CD4-positive, CD25-positive, alpha-beta regulatory T cell (primary cell): ENCODE measurements at regions not wholly inside any gene's neighbourhood (a gene's known extent, or its start where the extent isn't known, plus 50 kb on each side); places are given as distances from the start of the nearest gene placed in this dataset.
A peak's percentile ranks its signal among the peaks of the same experiment; 100 is the strongest.

Source experiments
- ATAC-seq, 2 donors: fragments of 150-1000 bp; cut with Tn5 transposase; one replicate each; pipeline ENCODE4 v1.10.0; 2021; ENCODE audit warnings: low read depth in 2 of 2, moderate number of reproducible peaks in 2 of 2, moderate library complexity in 1 of 2
- DNase-seq, 3 donors: peaks; one replicate each; pipeline versions ENCODE4 v3.0.0 to v3.0.0-alpha.2; 2012 to 2022; ENCODE audit warnings: mixed read lengths in 1 of 3
- H3K27ac ChIP-seq: one replicate; pipeline ENCODE4 v1.7.0; 2013; ENCODE audit warnings: mild to moderate bottlenecking, low read length; ENCODE audit not compliant: insufficient read depth, poor library complexity, severe bottlenecking
- H3K27me3 ChIP-seq: one replicate; pipeline ENCODE4 v1.7.0; 2013; ENCODE audit warnings: low read length; ENCODE audit not compliant: control insufficient read depth, insufficient read depth
- H3K36me3 ChIP-seq: one replicate; pipeline ENCODE4 v1.7.0; 2013; ENCODE audit warnings: mild to moderate bottlenecking, low read length, moderate library complexity; ENCODE audit not compliant: control insufficient read depth, insufficient read depth
- H3K4me1 ChIP-seq: 2 replicates; pipeline ENCODE4 v1.7.0; 2013; ENCODE audit warnings: mild to moderate bottlenecking, low read length; ENCODE audit not compliant: insufficient read depth, control insufficient read depth, poor library complexity, severe bottlenecking
- H3K4me3 ChIP-seq: one replicate; pipeline ENCODE4 v1.7.0; 2013; ENCODE audit warnings: low read depth, mild to moderate bottlenecking, low read length, moderate library complexity
- H3K9me3 ChIP-seq, 2 experiments: 1 replicate in 1 of 2; 2 replicates in 1 of 2; pipeline ENCODE4 v1.7.0; 2013; ENCODE audit warnings: low read length in 2 of 2, mild to moderate bottlenecking in 1 of 2, moderate library complexity in 1 of 2; ENCODE audit not compliant: control insufficient read depth in 2 of 2
- H3K27ac Mint-ChIP-seq, 3 donors: one replicate each; pipeline ENCODE4 v1.8.0; 2020 to 2022; ENCODE audit warnings: mild to moderate bottlenecking in 3 of 3, mixed read lengths in 3 of 3, moderate library complexity in 2 of 3
- H3K27me3 Mint-ChIP-seq: one replicate; pipeline ENCODE4 v1.8.0; 2022; ENCODE audit warnings: mild to moderate bottlenecking, mixed read lengths
- H3K36me3 Mint-ChIP-seq: one replicate; pipeline ENCODE4 v1.8.0; 2020; ENCODE audit warnings: mixed read lengths
- H3K4me1 Mint-ChIP-seq, 4 donors: one replicate each; pipeline ENCODE4 v1.8.0; 2020 to 2022; ENCODE audit warnings: mixed read lengths in 4 of 4, mild to moderate bottlenecking in 1 of 4
- H3K4me3 Mint-ChIP-seq, 4 donors: one replicate each; pipeline ENCODE4 v1.8.0; 2020 to 2022; ENCODE audit warnings: mild to moderate bottlenecking in 4 of 4, mixed read lengths in 4 of 4, moderate library complexity in 3 of 4
- H3K9me3 Mint-ChIP-seq, 7 donors: one replicate each; pipeline ENCODE4 v1.8.0; 2020 to 2022; ENCODE audit warnings: mixed read lengths in 7 of 7, mild to moderate bottlenecking in 3 of 7, moderate library complexity in 2 of 7

DNA sequence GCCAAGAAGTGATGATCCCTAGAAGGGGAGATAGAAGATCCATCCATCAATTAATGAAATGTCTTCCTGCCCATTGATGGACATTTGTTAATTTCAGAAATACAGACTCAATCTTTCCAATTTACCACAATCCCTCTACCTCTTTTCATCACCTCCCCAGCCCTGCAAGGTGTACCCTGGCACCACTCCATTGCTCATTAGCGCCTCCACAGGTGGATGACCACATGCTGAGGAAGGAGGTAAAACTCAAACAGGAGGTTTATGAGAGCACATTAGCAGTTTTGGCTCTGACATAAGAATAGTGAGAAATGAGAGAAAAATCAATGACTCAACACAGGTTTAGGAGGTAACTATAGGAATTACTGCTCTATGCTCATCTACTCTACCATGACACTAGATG, 208.0 kb downstream of the C1D start:
- peaks cover 0 to 2% (median 0%) of the 10 kb centered on the region in 7 donors for H3K9me3 Mint-ChIP-seq
- H3K27me3 Mint-ChIP-seq: peaks cover 8% of the 10 kb centered on the region
- Histone ChIP-seq H3K4me1 (no peaks in the 10 kb centered on the region), H3K27ac (no peak overlapping the region), H3K36me3 (no peaks in the 10 kb centered on the region), H3K9me3 (no peaks in the 10 kb centered on the region), H3K4me3 (no peak overlapping the region), H3K27me3 (peaks cover 2% of the 10 kb centered on the region)
- no peaks in the 10 kb centered on the region for H3K36me3 Mint-ChIP-seq
- no peak overlapping the region for H3K4me3 Mint-ChIP-seq
- no peak overlapping the region for H3K27ac Mint-ChIP-seq
- no peak for DNase-seq
- ATAC-seq: no peak
- no peaks in the 10 kb centered on the region for H3K4me1 Mint-ChIP-seq

DNA sequence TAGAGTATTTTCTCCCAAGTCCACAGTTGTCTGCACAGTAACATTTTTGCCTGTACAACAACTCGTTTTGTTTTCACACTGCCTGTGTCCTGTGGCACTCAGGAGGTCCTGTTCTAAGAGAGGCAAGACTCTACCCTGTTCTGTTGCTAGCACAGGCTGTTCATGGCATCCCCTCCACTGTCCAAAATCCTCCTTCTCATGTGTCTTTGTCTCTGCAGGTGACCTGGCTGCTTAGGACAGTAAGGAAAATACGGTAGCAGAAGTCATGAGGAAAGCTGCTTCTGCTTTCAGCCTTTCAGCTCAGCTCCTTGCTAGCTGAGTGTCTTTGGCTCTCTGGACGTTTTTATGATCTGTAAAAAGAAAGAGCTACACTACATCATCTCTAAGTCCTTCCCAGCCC, 205.9 kb downstream of the C1D start:
- no peak for ATAC-seq

DNA sequence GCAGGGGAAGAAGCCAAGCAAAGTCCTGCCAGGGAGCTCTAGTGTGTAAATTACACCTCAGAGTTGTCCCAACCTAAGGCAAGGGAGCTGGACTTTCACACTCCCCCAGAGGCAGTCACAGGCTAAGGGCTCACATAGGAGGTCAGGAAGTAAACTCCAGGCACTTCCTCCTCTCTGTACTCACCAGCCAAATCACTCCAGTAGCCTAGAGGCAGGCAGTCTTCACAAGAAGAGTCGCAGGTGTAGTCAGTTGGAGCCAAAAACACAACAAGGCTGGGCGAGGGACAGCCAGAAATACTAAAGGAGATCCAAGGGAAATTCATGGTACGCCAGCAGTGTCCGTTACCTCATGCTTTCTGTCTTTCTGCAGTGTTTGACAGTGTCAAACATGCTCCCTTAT, 205.0 kb downstream of the C1D start:
- no peaks in the 10 kb centered on the region for H3K36me3 Mint-ChIP-seq
- Histone ChIP-seq H3K27me3 (peaks cover 2% of the 10 kb centered on the region), H3K9me3 (no peaks in the 10 kb centered on the region), H3K4me1 (no peaks in the 10 kb centered on the region), H3K36me3 (no peaks in the 10 kb centered on the region), H3K4me3 (no peak overlapping the region), H3K27ac (no peak overlapping the region)
- H3K4me1 Mint-ChIP-seq: no peaks in the 10 kb centered on the region
- ATAC-seq: no peak
- H3K9me3 Mint-ChIP-seq: no peaks in the 10 kb centered on the region
- H3K4me3 Mint-ChIP-seq: no peak overlapping the region
- no peak overlapping the region for H3K27ac Mint-ChIP-seq
- no peak for DNase-seq
- no peaks in the 10 kb centered on the region for H3K27me3 Mint-ChIP-seq

More for the DNA sequence above, 205.9 kb downstream of the C1D start:
- no peaks in the 10 kb centered on the region for H3K36me3 Mint-ChIP-seq
- Histone ChIP-seq H3K4me3 (no peak overlapping the region), H3K27me3 (peaks cover 2% of the 10 kb centered on the region), H3K27ac (no peak overlapping the region), H3K36me3 (no peaks in the 10 kb centered on the region), H3K9me3 (no peaks in the 10 kb centered on the region), H3K4me1 (no peaks in the 10 kb centered on the region)
- no peaks in the 10 kb centered on the region for H3K27me3 Mint-ChIP-seq
- no peak for DNase-seq
- H3K27ac Mint-ChIP-seq: no peak overlapping the region
- H3K9me3 Mint-ChIP-seq: no peaks in the 10 kb centered on the region
- no peak overlapping the region for H3K4me3 Mint-ChIP-seq
- no peaks in the 10 kb centered on the region for H3K4me1 Mint-ChIP-seq

DNA sequence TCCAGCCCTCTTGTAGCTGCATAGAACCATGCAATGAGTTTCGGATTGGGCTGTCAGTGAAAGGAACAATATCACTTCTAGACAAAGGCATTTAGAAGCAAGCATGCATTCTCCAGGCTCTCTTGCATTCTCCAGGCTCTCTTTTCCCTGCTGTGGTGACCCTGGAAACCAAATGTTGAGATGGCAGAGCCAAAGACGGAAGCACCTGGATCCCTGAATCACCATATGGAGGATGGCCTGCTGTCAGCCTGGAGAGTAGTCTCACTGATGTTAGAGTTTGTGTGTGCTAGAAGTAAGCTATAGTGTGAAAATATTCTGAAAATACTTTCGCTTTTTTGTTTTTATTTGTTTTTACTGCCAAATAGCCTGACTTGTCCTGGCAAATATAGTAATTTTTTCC, 203.9 kb downstream of the C1D start:
- Mint-ChIP-seq H3K27me3 (no peaks in the 10 kb centered on the region), H3K27ac (no peak overlapping the region), H3K4me3 (no peak overlapping the region), H3K4me1 (no peaks in the 10 kb centered on the region), H3K9me3 (no peaks in the 10 kb centered on the region), H3K36me3 (no peaks in the 10 kb centered on the region)
- H3K9me3 ChIP-seq: no peaks in the 10 kb centered on the region
- ATAC-seq (no peak), DNase-seq (no peak)
- H3K4me1 ChIP-seq: no peaks in the 10 kb centered on the region
- no peak overlapping the region for H3K27ac ChIP-seq
- peaks cover 2% of the 10 kb centered on the region for H3K27me3 ChIP-seq
- no peak overlapping the region for H3K4me3 ChIP-seq
- no peaks in the 10 kb centered on the region for H3K36me3 ChIP-seq

DNA sequence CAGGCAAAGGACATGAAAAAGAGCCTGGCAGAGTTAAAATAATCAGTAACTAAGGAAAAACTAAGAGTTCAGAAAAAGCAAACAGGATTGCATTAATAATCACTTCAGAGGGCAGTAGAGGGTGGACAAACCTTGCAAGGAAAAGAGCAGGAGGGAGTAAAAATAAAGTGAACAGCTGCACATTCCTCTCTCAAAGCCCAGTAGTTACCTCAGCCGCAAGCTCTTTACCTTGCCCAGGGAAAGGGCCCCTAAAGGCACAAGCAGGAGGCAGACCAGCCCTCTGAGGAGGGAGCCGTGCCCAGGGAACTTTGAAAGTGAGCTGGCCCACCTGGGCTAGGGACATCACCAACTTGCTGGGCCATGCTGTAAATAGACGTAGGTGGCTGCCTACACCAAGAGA, 196.9 kb downstream of the C1D start:
- Histone ChIP-seq H3K4me3 (no peak overlapping the region), H3K4me1 (no peaks in the 10 kb centered on the region), H3K27me3 (peaks cover 2% of the 10 kb centered on the region), H3K36me3 (no peaks in the 10 kb centered on the region), H3K27ac (no peak overlapping the region), H3K9me3 (no peaks in the 10 kb centered on the region)
- DNase-seq: no peak
- Mint-ChIP-seq H3K4me1 (no peaks in the 10 kb centered on the region), H3K27me3 (peaks cover 10% of the 10 kb centered on the region), H3K9me3 (peaks cover 0 to 4% (median 0%) of the 10 kb centered on the region in 7 donors), H3K27ac (no peak overlapping the region), H3K36me3 (no peaks in the 10 kb centered on the region), H3K4me3 (no peak overlapping the region)
- ATAC-seq: no peak

DNA sequence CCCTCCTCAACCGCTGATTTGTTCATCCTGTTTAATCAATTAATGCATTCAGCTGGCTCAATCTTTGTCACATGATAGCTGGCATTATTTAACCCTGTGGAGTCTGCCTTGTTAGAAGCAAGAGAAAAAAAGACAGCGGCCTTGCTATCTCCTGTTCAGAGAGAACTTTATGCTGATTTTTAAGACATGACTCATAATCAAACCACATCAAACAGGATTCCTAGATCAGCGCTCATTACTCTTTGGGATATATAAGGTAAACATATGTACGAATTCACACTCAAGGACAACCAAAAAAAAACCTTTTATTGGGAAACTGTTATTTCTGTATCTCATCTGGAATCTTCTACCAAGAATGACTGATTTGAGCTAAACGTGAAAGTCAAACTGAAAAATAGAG, 195.1 kb downstream of the C1D start:
- Histone ChIP-seq H3K36me3 (no peaks in the 10 kb centered on the region), H3K9me3 (no peaks in the 10 kb centered on the region), H3K4me1 (no peaks in the 10 kb centered on the region), H3K4me3 (no peak overlapping the region), H3K27ac (no peak overlapping the region), H3K27me3 (peaks cover 2% of the 10 kb centered on the region)
- Mint-ChIP-seq H3K4me3 (peak overlapping the region in 1 of 4 donors; percentile 69), H3K4me1 (no peaks in the 10 kb centered on the region), H3K27ac (no peak overlapping the region), H3K36me3 (no peaks in the 10 kb centered on the region), H3K9me3 (peaks cover 0 to 4% (median 0%) of the 10 kb centered on the region in 7 donors), H3K27me3 (peaks cover 10% of the 10 kb centered on the region)
- DNase-seq (no peak), ATAC-seq (no peak)

DNA sequence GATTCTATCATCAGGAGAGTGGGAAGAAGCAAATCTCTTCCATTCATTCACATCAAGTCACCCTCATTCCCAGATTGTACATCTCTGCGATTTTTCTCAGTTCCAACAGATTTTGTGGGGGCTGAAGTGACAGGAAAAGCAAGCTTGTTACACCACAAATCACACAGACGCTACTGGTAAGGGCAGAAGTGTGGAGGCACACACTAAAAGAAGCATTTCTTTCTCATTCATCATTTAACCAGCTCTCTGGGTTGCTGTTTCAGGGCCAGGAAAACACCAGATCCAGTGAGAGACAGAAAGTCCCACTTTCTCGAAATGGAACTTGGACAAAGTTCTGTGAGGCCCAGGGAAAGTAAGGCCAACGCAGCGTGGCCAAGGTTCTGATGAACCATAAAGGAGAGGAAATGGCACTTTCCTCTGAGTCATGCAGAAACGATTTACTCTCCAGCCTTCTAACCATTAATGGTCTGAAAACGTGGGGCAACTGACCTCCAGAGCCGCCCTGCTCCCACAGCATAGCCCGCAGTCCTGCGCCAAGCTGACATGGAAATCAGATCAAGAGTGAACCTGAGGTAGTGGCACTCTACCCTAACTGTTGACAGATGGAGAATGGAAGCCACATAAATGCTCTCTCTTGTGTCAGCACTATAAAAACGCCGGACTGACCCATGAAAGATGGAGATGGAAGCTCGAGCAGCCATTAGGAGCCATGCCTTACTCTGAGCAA, 191.0 kb downstream of the C1D start:
- ATAC-seq: no peak
- peaks cover 0 to 4% (median 0%) of the 10 kb centered on the region in 7 donors for H3K9me3 Mint-ChIP-seq
- no peak overlapping the region for H3K27ac Mint-ChIP-seq
- peaks cover 10% of the 10 kb centered on the region for H3K27me3 Mint-ChIP-seq
- Histone ChIP-seq H3K4me1 (no peaks in the 10 kb centered on the region), H3K4me3 (no peak overlapping the region), H3K27me3 (peaks cover 2% of the 10 kb centered on the region), H3K9me3 (no peaks in the 10 kb centered on the region), H3K27ac (no peak overlapping the region), H3K36me3 (no peaks in the 10 kb centered on the region)
- no peaks in the 10 kb centered on the region for H3K4me1 Mint-ChIP-seq
- no peak for DNase-seq
- H3K4me3 Mint-ChIP-seq: no peak overlapping the region
- H3K36me3 Mint-ChIP-seq: no peaks in the 10 kb centered on the region

DNA sequence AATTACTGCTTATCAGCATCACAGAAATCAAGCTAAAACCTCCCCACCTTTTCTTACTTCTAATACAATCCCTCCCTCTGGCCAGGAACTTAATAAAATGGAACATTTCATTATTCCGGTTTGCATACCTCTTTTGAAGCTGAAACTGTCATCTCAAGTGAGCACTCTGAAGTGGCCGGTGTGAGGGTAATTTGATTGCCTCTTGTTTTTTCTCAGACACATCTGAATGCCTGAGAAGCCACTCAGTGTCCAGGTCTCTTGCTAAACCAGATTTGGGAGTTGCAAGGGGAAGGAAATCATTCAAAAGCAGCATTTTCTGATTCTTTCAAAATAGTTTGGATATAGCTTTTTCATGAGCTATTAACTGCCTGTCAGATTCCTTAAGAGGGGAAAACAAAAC, 190.3 kb downstream of the C1D start:
- DNase-seq: no peak
- Histone ChIP-seq H3K36me3 (no peaks in the 10 kb centered on the region), H3K27me3 (peaks cover 2% of the 10 kb centered on the region), H3K4me1 (no peaks in the 10 kb centered on the region), H3K4me3 (no peak overlapping the region), H3K27ac (no peak overlapping the region), H3K9me3 (no peaks in the 10 kb centered on the region)
- no peak for ATAC-seq
- H3K27me3 Mint-ChIP-seq: peaks cover 8% of the 10 kb centered on the region
- H3K4me1 Mint-ChIP-seq: no peaks in the 10 kb centered on the region
- H3K9me3 Mint-ChIP-seq: peaks cover 0 to 4% (median 0%) of the 10 kb centered on the region in 7 donors
- H3K4me3 Mint-ChIP-seq: no peak overlapping the region
- H3K36me3 Mint-ChIP-seq: no peaks in the 10 kb centered on the region
- no peak overlapping the region for H3K27ac Mint-ChIP-seq
